ENCODE measurements at regions not wholly inside any gene's neighbourhood (a gene's known extent, or its start where the extent isn't known, plus 50 kb on each side); places are given as distances from the start of the nearest gene placed in this dataset.
"Not testable (repeated sequence)": the region's sequence is repeated elsewhere in the genome, so short reads cannot be mapped to it uniquely, and the experiment has no call there.

DNA sequence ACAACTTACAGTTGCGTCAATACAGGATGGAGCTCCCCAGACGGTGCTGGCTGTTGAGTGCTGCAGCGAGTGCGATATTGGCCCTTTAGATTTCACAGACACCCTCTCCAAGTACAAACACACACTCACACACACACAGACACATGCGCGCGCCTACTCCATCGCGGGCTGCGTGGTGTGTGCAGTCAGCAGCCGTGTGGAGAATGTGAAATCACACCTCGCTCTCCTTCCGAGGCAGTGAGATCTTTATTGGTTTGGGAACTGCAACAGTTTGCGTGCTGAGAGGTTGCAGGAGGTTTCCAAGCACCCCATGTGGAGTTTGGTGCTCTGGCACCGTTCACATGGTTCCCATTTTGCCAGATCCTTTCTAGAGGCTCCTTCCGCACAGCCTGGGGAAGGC, 372.2 kb downstream of the RRAGC start:
- TF ChIP-seq GABPA (IDR thresholded peaks at IDR 0.05; ENCODE audit: low read depth), result no peak
- TF ChIP-seq POLR2AphosphoS5 (IDR thresholded peaks at IDR 0.05; ENCODE audit: low read depth), result no peak
- TF ChIP-seq, protein P1, sequence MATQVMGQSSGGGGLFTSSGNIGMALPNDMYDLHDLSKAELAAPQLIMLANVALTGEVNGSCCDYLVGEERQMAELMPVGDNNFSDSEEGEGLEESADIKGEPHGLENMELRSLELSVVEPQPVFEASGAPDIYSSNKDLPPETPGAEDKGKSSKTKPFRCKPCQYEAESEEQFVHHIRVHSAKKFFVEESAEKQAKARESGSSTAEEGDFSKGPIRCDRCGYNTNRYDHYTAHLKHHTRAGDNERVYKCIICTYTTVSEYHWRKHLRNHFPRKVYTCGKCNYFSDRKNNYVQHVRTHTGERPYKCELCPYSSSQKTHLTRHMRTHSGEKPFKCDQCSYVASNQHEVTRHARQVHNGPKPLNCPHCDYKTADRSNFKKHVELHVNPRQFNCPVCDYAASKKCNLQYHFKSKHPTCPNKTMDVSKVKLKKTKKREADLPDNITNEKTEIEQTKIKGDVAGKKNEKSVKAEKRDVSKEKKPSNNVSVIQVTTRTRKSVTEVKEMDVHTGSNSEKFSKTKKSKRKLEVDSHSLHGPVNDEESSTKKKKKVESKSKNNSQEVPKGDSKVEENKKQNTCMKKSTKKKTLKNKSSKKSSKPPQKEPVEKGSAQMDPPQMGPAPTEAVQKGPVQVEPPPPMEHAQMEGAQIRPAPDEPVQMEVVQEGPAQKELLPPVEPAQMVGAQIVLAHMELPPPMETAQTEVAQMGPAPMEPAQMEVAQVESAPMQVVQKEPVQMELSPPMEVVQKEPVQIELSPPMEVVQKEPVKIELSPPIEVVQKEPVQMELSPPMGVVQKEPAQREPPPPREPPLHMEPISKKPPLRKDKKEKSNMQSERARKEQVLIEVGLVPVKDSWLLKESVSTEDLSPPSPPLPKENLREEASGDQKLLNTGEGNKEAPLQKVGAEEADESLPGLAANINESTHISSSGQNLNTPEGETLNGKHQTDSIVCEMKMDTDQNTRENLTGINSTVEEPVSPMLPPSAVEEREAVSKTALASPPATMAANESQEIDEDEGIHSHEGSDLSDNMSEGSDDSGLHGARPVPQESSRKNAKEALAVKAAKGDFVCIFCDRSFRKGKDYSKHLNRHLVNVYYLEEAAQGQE (IDR thresholded peaks at IDR 0.05; ENCODE audit: insufficient replicate concordance, low read depth), result no peak
- TF ChIP-seq, protein P2, sequence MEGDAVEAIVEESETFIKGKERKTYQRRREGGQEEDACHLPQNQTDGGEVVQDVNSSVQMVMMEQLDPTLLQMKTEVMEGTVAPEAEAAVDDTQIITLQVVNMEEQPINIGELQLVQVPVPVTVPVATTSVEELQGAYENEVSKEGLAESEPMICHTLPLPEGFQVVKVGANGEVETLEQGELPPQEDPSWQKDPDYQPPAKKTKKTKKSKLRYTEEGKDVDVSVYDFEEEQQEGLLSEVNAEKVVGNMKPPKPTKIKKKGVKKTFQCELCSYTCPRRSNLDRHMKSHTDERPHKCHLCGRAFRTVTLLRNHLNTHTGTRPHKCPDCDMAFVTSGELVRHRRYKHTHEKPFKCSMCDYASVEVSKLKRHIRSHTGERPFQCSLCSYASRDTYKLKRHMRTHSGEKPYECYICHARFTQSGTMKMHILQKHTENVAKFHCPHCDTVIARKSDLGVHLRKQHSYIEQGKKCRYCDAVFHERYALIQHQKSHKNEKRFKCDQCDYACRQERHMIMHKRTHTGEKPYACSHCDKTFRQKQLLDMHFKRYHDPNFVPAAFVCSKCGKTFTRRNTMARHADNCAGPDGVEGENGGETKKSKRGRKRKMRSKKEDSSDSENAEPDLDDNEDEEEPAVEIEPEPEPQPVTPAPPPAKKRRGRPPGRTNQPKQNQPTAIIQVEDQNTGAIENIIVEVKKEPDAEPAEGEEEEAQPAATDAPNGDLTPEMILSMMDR (IDR thresholded peaks at IDR 0.05; ENCODE audit: insufficient read depth, low read length), result no peak
- TF ChIP-seq SPI1 (IDR thresholded peaks at IDR 0.05; ENCODE audit: borderline replicate concordance, low read depth), result no peak
- Histone ChIP-seq H3K27ac (replicated peaks) (no peak overlapping the region), H3K27me3 (ENCODE audit: insufficient read depth, poor library complexity, severe bottlenecking) (no peaks in the 10 kb centered on the region), H3K4me3 (replicated peaks; ENCODE audit: insufficient read depth, low read length) (no peak overlapping the region)
- no peak for DNase-seq (ENCODE audit: low read depth in 1 of 2, low spot score in 1 of 2)

DNA sequence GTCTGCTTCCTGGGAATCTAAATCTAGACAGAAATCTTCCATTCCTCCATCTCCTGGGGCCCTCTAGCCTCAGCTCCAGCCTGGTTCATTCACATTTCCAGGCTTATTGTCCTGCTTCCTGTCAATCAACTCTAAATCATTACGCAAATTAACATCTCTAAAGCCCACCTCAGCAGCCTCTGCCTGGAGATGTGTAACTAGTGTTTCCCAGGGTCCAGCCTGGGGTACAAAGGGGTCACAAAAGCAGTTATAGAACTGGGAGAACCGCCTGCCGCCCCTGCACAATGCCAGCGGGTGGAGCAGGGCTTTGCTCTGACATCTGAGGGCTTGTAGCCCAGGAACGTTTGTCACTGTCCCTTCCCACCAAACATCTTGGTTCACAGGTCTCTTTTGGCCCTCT, 373.5 kb downstream of the RRAGC start:
- TF ChIP-seq, protein P1 (IDR thresholded peaks at IDR 0.05; ENCODE audit: insufficient replicate concordance, low read depth), result no peak
- TF ChIP-seq, protein P2 (IDR thresholded peaks at IDR 0.05; ENCODE audit: insufficient read depth, low read length), result no peak
- TF ChIP-seq SPI1 (IDR thresholded peaks at IDR 0.05; ENCODE audit: borderline replicate concordance, low read depth) (no peak), POLR2AphosphoS5 (IDR thresholded peaks at IDR 0.05; ENCODE audit: low read depth) (no peak), GABPA (IDR thresholded peaks at IDR 0.05; ENCODE audit: low read depth) (no peak)

DNA sequence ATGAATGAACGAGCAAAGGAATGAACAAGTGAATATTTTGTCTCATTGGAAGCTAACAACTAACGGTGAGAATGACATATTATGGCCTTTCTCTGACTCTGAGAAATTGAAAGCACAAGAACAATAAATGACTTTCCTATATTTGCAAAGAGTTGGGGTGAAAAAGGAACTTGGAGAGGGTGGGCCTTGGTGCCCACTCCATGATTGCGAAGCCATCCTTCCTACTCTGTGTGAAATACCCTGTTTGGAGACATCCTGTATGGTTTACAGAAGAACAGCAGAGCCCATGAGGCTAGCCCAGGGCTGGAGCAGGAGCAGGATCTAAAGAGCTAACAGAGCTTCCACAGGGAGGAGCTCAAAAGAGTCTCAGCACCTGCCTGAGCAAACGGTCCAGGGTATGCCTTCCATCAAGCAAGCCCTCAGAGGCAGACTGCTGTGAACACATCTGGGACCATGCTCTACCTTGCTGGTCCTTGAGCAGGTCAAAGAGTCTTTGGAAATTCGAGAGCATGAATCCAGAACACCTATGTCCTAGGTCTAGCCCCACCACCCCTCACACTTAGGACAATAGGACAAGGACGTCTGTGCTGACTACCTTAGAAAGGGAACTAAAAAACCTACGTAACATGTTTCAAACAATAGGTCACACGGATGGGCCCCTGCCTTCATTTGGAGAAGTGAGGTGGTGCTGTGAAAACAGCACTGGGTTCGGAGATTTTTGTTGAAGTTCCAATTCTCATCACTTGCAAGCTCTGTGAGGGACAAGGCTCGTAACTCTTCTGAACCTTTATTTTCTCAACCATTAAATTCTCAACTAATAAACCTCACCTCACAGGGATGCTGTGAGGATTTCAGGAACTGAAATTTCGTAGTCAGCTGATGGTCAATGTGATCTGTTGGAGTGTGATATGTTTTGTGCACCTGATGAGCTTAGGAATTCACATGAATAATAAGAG, 377.4 kb downstream of the RRAGC start:
- Histone ChIP-seq H3K4me3 (replicated peaks; ENCODE audit: insufficient read depth, low read length) (no peak overlapping the region), H3K27ac (replicated peaks) (no peak overlapping the region), H3K27me3 (ENCODE audit: insufficient read depth, poor library complexity, severe bottlenecking) (no peaks in the 10 kb centered on the region)
- TF ChIP-seq, protein P1 (IDR thresholded peaks at IDR 0.05; ENCODE audit: insufficient replicate concordance, low read depth), result no peak
- TF ChIP-seq POLR2AphosphoS5 (IDR thresholded peaks at IDR 0.05; ENCODE audit: low read depth) (no peak), SPI1 (IDR thresholded peaks at IDR 0.05; ENCODE audit: borderline replicate concordance, low read depth) (no peak), GABPA (IDR thresholded peaks at IDR 0.05; ENCODE audit: low read depth) (no peak)
- TF ChIP-seq, protein P2 (IDR thresholded peaks at IDR 0.05; ENCODE audit: insufficient read depth, low read length), result no peak
- no peak for DNase-seq (ENCODE audit: low read depth in 1 of 2, low spot score in 1 of 2)

More for the DNA sequence above, 373.5 kb downstream of the RRAGC start:
- no peak overlapping the region for H3K4me3 ChIP-seq (replicated peaks; ENCODE audit: insufficient read depth, low read length)
- no peak overlapping the region for H3K27ac ChIP-seq (replicated peaks)
- H3K27me3 ChIP-seq (ENCODE audit: insufficient read depth, poor library complexity, severe bottlenecking), result no peaks in the 10 kb centered on the region
- DNase-seq (ENCODE audit: low read depth in 1 of 2, low spot score in 1 of 2), result no peak

DNA sequence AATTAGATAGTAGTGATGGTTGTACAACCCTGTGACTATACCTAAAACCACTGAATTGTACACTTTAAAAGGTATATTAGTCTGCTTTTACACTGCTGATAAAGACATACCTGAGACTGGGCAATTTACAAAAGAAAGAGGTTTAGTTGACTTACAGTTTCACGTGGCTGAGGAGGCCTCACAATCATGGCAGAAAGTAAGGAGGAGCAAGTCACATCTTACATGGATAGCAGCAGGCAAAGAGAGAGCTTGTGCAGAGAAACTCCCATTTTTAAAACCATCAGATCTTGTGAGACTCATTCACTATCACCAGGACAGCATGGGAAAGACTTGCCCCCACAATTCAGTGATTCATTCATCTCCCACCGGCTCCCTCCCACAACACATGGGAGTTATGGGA, 379.9 kb downstream of the RRAGC start:
- not testable (repeated sequence) for DNase-seq (ENCODE audit: low read depth in 1 of 2, low spot score in 1 of 2); H3K27ac ChIP-seq (replicated peaks); H3K4me3 ChIP-seq (replicated peaks; ENCODE audit: insufficient read depth, low read length)
- H3K27me3 ChIP-seq (ENCODE audit: insufficient read depth, poor library complexity, severe bottlenecking), result peaks cover 14% of the 10 kb centered on the region

Measured in HL-60 (cell line).